ENCODE measurements at regions not wholly inside any gene's neighbourhood (a gene's known extent, or its start where the extent isn't known, plus 50 kb on each side); places are given as distances from the start of the nearest gene placed in this dataset.

DNA sequence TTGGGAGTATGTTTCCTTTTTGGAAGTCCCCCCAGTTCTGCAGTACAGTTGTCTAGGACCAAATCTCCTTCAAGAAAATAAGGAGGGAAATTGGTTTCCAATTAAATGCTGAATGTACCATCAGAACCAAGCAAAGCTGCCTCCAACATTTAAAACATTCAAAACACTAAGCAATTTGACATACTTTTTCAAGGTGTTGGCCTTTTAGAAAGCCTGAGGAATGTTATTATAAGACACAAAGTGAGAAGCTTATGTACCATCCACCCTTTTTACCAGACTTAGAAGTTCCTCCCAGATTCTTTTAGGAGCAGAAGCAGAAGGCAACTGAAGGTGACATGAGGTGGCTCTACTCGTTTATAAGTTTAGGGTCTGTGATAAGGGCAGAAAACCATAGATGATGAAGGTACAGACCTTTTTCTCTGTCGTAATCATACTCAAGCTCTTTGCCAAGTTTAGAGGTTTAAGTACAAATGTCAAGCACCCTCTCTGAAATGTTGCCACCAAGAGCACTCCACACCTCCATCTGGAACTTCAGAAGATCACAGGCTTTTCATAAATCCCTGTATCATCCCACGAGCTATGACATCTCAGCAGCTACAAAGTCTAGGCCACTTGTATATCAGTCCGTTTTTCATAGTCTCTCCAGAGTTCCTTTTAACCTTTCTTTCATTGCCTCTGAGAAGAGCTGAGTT is 282.5 kb upstream of the THBS1 start:
- Histone ChIP-seq H3K36me3 (ENCODE audit: control insufficient read depth, low read depth, low read length) (no peaks in the 10 kb centered on the region), H3K27ac (ENCODE audit: low read length) (no peak overlapping the region), H3K27me3 (ENCODE audit: control insufficient read depth, insufficient read depth, low read length) (no peaks in the 10 kb centered on the region), H3K4me3 (ENCODE audit: low read length) (no peak overlapping the region), H3K9me3 (ENCODE audit: control insufficient read depth, low read depth, low read length) (no peaks in the 10 kb centered on the region), H3K9ac (ENCODE audit: low read length) (no peak overlapping the region), H3K4me1 (ENCODE audit: control insufficient read depth, low read depth, low read length) (no peaks in the 10 kb centered on the region)

DNA sequence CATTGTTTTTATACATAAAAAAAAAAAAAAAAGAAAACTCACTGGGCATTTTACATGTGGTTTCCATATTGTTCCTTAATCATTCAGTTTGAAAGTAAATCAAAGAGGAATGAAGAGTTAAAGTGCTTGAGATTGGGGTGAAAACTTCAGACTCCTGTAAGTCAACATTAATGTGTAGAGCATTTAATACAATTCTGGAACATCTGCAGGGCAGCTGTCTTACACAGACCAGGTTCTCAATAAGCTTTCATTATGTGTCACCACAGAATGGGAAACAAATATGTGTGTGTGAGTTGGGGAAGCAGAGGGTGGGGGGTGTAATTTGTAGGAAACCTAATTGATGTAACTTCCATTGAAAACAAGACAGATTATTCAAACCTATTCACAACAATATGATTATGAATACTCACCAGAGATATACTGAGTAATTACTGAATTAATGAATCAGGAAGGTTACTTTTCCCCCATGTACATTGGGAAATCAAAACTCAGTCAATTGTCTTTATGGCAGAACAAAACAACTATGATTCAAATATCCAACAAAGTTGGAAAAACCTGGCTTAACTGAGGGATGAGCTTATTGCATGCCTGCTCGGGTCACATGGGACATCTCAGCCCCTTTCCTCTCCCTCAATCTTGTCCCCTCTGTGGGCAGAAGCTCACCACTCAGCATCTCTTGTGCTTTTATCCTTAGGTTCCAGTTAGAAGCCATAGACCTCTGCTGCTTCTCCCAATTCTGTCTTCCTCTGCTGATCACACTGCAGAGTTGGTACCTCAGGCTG is 281.2 kb upstream of the THBS1 start:
- Histone ChIP-seq H3K4me3 (ENCODE audit: low read length) (no peak overlapping the region), H3K36me3 (ENCODE audit: control insufficient read depth, low read depth, low read length) (no peaks in the 10 kb centered on the region), H3K9me3 (ENCODE audit: control insufficient read depth, low read depth, low read length) (no peaks in the 10 kb centered on the region), H3K27ac (ENCODE audit: low read length) (no peak overlapping the region), H3K9ac (ENCODE audit: low read length) (no peak overlapping the region), H3K4me1 (ENCODE audit: control insufficient read depth, low read depth, low read length) (no peaks in the 10 kb centered on the region), H3K27me3 (ENCODE audit: control insufficient read depth, insufficient read depth, low read length) (no peaks in the 10 kb centered on the region)

DNA sequence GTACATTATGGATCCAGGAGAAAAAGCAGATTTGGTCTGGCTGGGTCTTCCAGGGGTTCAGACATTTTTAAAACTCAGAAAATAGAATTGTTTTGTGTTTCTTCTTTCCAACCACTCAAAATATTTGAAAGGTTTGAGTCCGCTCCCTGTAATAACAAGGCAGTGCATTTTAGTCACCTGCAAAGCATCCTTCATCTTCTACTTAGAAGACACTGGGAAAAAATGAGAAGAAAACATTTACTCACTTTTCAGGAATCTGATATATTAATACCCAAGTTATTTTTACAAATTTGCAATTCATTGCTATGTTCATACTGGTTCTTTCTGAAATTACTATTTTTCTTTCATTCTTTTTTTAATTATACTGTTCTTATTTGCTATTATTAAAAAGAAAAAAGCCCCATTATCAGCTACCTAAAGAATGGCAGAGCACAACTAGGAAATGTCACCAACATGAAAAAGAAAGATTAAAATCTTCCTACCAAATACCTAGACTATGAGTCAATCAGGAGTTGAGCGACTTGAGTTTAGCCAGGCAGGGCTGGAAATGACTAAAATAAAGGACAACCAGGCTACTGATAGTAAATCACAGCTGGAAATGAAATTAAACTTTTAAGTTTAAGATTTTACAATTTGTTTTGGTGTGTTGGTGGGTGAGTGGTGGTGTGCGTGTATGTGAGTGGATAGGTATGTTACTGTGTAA is 280.3 kb upstream of the THBS1 start:
- no peak overlapping the region for H3K9ac ChIP-seq (ENCODE audit: low read length)
- H3K4me1 ChIP-seq (ENCODE audit: control insufficient read depth, low read depth, low read length): no peaks in the 10 kb centered on the region
- H3K27ac ChIP-seq (ENCODE audit: low read length): no peak overlapping the region
- H3K27me3 ChIP-seq (ENCODE audit: control insufficient read depth, insufficient read depth, low read length): no peaks in the 10 kb centered on the region
- no peak overlapping the region for H3K4me3 ChIP-seq (ENCODE audit: low read length)
- no peaks in the 10 kb centered on the region for H3K9me3 ChIP-seq (ENCODE audit: control insufficient read depth, low read depth, low read length)
- H3K36me3 ChIP-seq (ENCODE audit: control insufficient read depth, low read depth, low read length): no peaks in the 10 kb centered on the region

DNA sequence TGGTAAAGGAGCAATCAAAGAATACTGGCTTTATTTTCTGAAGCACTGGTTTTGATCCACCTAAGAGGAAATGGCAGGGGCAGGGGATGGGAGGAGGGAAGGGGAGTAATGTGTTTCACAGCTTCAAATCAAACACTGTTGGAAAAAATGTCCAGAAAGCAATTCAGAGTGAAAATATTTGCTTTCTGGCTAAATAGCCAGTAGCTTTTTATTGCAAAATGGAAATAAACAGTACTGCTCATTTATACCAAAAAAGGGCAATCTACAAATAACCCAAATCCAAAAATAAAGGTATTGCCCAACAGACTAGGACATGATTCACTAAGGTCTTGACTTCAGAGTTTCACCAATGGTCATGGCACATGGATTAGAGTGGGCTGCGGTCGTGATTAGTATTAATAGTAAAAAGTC is 279.3 kb upstream of the THBS1 start:
- H3K4me3 ChIP-seq (ENCODE audit: low read length): no peak overlapping the region
- no peaks in the 10 kb centered on the region for H3K36me3 ChIP-seq (ENCODE audit: control insufficient read depth, low read depth, low read length)
- no peaks in the 10 kb centered on the region for H3K9me3 ChIP-seq (ENCODE audit: control insufficient read depth, low read depth, low read length)
- no peak overlapping the region for H3K9ac ChIP-seq (ENCODE audit: low read length)
- H3K4me1 ChIP-seq (ENCODE audit: control insufficient read depth, low read depth, low read length): no peaks in the 10 kb centered on the region
- H3K27ac ChIP-seq (ENCODE audit: low read length): no peak overlapping the region
- no peaks in the 10 kb centered on the region for H3K27me3 ChIP-seq (ENCODE audit: control insufficient read depth, insufficient read depth, low read length)

DNA sequence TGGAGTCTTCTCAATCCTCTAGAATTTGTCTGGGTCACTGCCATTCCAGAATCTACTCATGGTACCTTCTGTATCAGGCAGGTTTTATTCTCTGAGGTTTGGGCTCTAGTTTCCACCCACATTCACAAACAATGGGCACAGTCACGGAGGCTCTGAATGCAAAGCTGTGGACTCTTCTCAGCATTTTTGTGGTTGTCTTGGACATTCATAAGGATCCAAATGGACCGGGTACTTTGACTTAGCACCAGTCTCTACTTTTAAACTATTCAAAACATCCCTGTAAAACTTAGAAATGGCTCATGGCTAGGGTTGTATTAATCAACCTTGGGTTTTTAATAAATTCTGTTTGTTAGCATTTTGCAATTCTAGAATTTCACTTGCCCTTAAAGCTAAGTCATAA is 277.9 kb upstream of the THBS1 start:
- H3K9ac ChIP-seq (ENCODE audit: low read length): no peak overlapping the region
- no peaks in the 10 kb centered on the region for H3K4me1 ChIP-seq (ENCODE audit: control insufficient read depth, low read depth, low read length)
- H3K4me3 ChIP-seq (ENCODE audit: low read length): no peak overlapping the region
- no peaks in the 10 kb centered on the region for H3K36me3 ChIP-seq (ENCODE audit: control insufficient read depth, low read depth, low read length)
- H3K27me3 ChIP-seq (ENCODE audit: control insufficient read depth, insufficient read depth, low read length): no peaks in the 10 kb centered on the region
- H3K27ac ChIP-seq (ENCODE audit: low read length): no peak overlapping the region
- H3K9me3 ChIP-seq (ENCODE audit: control insufficient read depth, low read depth, low read length): peaks cover 3% of the 10 kb centered on the region

DNA sequence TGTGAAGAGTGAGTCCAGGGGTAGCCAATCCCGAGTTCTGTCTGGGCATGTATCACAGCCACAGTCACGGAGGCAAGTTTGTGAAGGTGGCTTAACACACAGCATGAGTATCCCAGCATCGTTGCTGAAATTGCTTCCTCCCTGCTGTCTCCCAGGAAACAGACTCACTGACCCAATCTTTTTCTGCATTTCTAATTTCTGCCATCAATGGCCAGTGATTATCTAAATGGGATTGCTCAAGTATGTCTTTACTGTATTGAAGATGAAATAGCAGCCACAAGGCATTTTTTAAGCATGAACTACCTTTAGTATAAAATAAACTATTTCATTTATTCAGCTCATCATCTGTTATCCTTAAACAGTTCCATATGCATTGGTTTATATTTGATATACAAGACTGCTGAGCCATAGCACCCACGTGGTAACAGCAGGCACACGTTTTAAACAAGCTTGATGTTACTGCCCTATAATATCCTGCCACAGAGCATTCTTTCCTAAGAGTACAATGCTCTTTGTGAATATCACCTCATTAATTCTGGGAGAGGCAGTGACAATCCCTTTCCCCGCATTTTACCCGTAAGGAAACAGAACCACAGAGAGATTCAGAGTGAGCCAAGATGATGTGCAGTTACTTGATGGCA is 276.6 kb upstream of the THBS1 start:
- Histone ChIP-seq H3K36me3 (ENCODE audit: control insufficient read depth, low read depth, low read length) (no peaks in the 10 kb centered on the region), H3K27ac (ENCODE audit: low read length) (no peak overlapping the region), H3K4me1 (ENCODE audit: control insufficient read depth, low read depth, low read length) (no peaks in the 10 kb centered on the region), H3K27me3 (ENCODE audit: control insufficient read depth, insufficient read depth, low read length) (no peaks in the 10 kb centered on the region), H3K9me3 (ENCODE audit: control insufficient read depth, low read depth, low read length) (peaks cover 3% of the 10 kb centered on the region), H3K9ac (ENCODE audit: low read length) (no peak overlapping the region), H3K4me3 (ENCODE audit: low read length) (no peak overlapping the region)

DNA sequence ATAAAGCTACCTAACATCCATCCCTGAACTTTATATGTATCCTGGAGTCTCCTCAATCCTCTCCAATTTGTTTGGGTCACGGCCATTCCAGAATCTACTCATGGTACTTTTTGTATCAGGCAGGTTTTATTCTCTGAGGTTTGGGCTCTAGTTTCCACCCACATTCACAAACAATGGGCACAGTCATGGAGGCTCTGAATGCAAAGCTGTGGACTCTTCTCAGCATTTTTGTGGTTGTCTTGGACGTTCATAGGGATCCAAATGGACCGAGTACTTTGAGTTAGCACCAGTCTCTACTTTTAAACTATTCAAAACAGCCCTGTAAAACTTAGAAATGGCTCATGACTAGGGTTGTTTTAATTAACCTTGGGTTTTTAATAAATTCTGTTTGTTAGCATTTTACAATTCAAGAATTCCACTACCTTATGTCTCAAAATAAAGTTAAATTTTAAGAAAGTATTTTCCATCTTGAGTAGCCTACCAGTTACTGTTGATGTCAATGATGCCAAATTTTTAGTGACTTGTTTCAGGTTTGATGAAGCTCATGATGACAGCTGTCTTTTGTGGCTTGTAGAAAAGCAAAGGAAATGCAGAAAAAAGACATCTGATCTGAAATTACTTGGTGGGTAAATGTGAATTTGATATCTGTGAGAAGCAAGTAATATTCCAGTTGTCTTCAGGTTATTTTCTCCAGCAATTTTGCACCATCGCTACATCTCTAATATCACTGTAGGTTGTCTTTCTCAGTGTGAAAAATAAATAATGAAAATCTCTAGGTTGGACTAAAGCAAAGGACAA is 275.7 kb upstream of the THBS1 start:
- Histone ChIP-seq H3K4me3 (ENCODE audit: low read length) (no peak overlapping the region), H3K27me3 (ENCODE audit: control insufficient read depth, insufficient read depth, low read length) (no peaks in the 10 kb centered on the region), H3K4me1 (ENCODE audit: control insufficient read depth, low read depth, low read length) (no peaks in the 10 kb centered on the region), H3K9me3 (ENCODE audit: control insufficient read depth, low read depth, low read length) (peaks cover 3% of the 10 kb centered on the region), H3K9ac (ENCODE audit: low read length) (no peak overlapping the region), H3K36me3 (ENCODE audit: control insufficient read depth, low read depth, low read length) (no peaks in the 10 kb centered on the region), H3K27ac (ENCODE audit: low read length) (no peak overlapping the region)

DNA sequence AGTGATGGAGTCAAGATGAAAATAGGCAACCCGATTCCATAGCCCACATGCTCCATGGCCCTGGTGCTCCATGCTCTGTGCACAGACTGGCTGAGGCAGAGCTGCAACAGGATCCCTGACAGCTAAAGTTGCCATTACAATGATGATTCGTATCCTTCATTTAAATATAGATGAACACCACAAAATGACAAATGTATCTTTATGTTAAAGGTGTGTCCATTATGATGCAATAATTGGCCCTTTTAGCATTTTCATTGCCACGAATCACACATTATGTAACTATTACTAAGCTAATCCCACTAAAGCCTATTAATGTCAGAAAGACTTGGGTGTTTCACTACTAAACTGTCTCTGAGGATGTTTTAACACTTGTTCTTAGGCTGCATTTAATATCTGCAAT is 270.2 kb upstream of the THBS1 start:
- H3K36me3 ChIP-seq (ENCODE audit: control insufficient read depth, low read depth, low read length): no peaks in the 10 kb centered on the region
- H3K9me3 ChIP-seq (ENCODE audit: control insufficient read depth, low read depth, low read length): peaks cover 3% of the 10 kb centered on the region
- H3K27ac ChIP-seq (ENCODE audit: low read length): no peak overlapping the region
- no peak overlapping the region for H3K4me3 ChIP-seq (ENCODE audit: low read length)
- H3K4me1 ChIP-seq (ENCODE audit: control insufficient read depth, low read depth, low read length): no peaks in the 10 kb centered on the region
- no peak overlapping the region for H3K9ac ChIP-seq (ENCODE audit: low read length)
- H3K27me3 ChIP-seq (ENCODE audit: control insufficient read depth, insufficient read depth, low read length): no peaks in the 10 kb centered on the region

DNA sequence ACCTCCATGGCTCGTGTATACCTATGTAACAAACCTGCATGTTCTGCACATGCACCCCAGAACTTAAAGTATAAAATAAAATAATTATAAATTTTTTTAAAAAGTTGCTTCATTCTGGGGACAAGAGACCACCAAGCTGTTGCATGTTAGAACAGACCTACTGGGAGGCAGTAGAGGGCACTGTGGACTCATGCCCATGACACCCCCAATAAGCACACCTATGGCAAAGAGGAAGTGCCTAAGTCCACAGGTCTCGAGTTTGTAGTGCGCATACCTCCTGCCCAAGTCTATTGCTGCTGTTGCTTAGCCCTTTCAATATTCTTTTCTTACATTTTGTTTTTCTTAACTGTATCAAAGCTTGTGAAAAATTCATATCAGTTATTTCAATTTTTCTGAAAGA is 267.9 kb upstream of the THBS1 start:
- H3K9ac ChIP-seq (ENCODE audit: low read length): no peak overlapping the region
- H3K27me3 ChIP-seq (ENCODE audit: control insufficient read depth, insufficient read depth, low read length): no peaks in the 10 kb centered on the region
- H3K36me3 ChIP-seq (ENCODE audit: control insufficient read depth, low read depth, low read length): no peaks in the 10 kb centered on the region
- no peaks in the 10 kb centered on the region for H3K9me3 ChIP-seq (ENCODE audit: control insufficient read depth, low read depth, low read length)
- H3K27ac ChIP-seq (ENCODE audit: low read length): no peak overlapping the region
- no peaks in the 10 kb centered on the region for H3K4me1 ChIP-seq (ENCODE audit: control insufficient read depth, low read depth, low read length)
- no peak overlapping the region for H3K4me3 ChIP-seq (ENCODE audit: low read length)

DNA sequence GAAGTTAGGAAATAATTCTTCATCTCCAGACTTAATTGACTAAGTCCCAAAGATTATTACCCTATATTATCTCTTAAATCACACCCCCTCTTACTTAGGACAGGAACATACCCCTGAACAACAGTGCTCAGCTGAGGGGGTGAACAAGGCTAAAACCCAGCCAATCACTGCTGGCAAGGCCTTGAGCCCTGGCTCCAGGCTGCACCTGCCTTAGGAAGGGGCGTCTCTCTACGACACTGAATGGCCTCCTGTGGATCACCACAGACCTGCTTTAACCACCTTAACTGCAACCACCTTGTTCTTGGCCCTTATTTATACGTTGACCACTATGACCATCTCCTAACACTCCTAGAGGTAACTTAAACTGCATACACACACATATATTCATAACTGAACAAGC is 267.4 kb upstream of the THBS1 start:
- Histone ChIP-seq H3K27ac (ENCODE audit: low read length) (no peak overlapping the region), H3K4me1 (ENCODE audit: control insufficient read depth, low read depth, low read length) (no peaks in the 10 kb centered on the region), H3K36me3 (ENCODE audit: control insufficient read depth, low read depth, low read length) (no peaks in the 10 kb centered on the region), H3K9me3 (ENCODE audit: control insufficient read depth, low read depth, low read length) (no peaks in the 10 kb centered on the region), H3K9ac (ENCODE audit: low read length) (no peak overlapping the region), H3K4me3 (ENCODE audit: low read length) (no peak overlapping the region), H3K27me3 (ENCODE audit: control insufficient read depth, insufficient read depth, low read length) (no peaks in the 10 kb centered on the region)

DNA sequence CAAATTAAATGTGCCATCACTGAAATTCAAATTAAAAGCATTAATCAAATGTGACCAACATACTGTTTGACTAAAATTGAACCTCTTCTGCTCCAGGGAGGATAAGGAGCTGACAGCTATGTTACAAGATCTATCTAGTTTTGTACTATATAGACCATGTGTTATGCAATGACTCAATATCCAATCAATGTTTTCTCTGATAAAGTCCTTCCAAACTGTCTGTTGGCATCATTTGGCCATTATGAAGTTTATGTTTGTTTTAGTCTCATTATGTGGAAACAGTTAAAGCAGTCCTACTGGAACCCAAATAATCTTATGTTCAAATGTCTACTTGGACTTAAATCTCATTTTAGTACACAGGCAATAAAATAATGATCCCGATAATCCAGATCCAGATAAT is 267.0 kb upstream of the THBS1 start:
- H3K4me1 ChIP-seq (ENCODE audit: control insufficient read depth, low read depth, low read length): no peaks in the 10 kb centered on the region
- H3K27me3 ChIP-seq (ENCODE audit: control insufficient read depth, insufficient read depth, low read length): no peaks in the 10 kb centered on the region

More for the DNA sequence above, 267.0 kb upstream of the THBS1 start:
- no peak overlapping the region for H3K9ac ChIP-seq (ENCODE audit: low read length)
- H3K4me3 ChIP-seq (ENCODE audit: low read length): no peak overlapping the region
- no peaks in the 10 kb centered on the region for H3K36me3 ChIP-seq (ENCODE audit: control insufficient read depth, low read depth, low read length)
- H3K9me3 ChIP-seq (ENCODE audit: control insufficient read depth, low read depth, low read length): no peaks in the 10 kb centered on the region
- H3K27ac ChIP-seq (ENCODE audit: low read length): no peak overlapping the region
